ENCODE measurements at regions not wholly inside any gene's neighbourhood (a gene's known extent, or its start where the extent isn't known, plus 50 kb on each side); places are given as distances from the start of the nearest gene placed in this dataset.
A peak's percentile ranks its signal among the peaks of the same experiment; 100 is the strongest.

- TF ChIP-seq, protein P1, sequence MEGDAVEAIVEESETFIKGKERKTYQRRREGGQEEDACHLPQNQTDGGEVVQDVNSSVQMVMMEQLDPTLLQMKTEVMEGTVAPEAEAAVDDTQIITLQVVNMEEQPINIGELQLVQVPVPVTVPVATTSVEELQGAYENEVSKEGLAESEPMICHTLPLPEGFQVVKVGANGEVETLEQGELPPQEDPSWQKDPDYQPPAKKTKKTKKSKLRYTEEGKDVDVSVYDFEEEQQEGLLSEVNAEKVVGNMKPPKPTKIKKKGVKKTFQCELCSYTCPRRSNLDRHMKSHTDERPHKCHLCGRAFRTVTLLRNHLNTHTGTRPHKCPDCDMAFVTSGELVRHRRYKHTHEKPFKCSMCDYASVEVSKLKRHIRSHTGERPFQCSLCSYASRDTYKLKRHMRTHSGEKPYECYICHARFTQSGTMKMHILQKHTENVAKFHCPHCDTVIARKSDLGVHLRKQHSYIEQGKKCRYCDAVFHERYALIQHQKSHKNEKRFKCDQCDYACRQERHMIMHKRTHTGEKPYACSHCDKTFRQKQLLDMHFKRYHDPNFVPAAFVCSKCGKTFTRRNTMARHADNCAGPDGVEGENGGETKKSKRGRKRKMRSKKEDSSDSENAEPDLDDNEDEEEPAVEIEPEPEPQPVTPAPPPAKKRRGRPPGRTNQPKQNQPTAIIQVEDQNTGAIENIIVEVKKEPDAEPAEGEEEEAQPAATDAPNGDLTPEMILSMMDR (IDR thresholded peaks at IDR 0.05) = no peak
- no peak for TF ChIP-seq POLR2A (IDR thresholded peaks at IDR 0.05)
- H3K36me3 ChIP-seq = no peaks in the 10 kb centered on the region
- no peaks in the 10 kb centered on the region for H3K27me3 ChIP-seq
- intact Hi-C loops (cut with DNase I) = no loop called here
- H3K4me1 ChIP-seq = no peaks in the 10 kb centered on the region
- no peak overlapping the region for H3K4me3 ChIP-seq
- 81 to 92% (median 89%) methylated on average over 1 of the region's 1 CpG for WGBS, 4 donors
- no peak overlapping the region for H3K27ac ChIP-seq
- no peaks in the 10 kb centered on the region for H3K9me3 ChIP-seq
- ATAC-seq (no peak), DNase-seq (no peak)
Measured at GRCh38 chr14:83207550-83207949, 1673.9 kb upstream of the SEL1L start.

DNA sequence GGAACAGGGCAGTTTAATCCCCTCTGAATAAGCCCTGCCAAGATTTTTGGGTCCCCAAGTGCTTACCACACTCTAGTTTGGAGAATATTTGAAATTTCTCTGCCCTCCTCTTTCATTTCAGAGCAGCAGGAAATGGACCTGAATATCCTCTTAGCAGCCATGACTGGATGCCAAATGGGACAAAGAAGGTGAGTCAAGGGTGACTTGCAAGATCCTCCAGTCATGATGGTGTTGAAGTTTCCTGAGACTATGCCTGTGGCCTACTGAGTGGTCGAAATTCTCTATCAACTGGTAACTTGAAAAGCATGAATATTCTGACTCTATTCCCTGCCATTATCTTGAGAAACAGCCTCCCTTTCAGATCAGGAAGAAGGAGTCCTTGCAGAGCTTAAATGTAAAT, 1674.7 kb upstream of the SEL1L start:
- H3K9me3 ChIP-seq = no peaks in the 10 kb centered on the region
- H3K36me3 ChIP-seq = no peaks in the 10 kb centered on the region
- no peaks in the 10 kb centered on the region for H3K27me3 ChIP-seq
- DNase-seq = no peak
- H3K27ac ChIP-seq = no peak overlapping the region
- WGBS, 4 donors = 43 to 69% (median 54%) methylated on average over 1 of the region's 1 CpG
- no peak overlapping the region for H3K4me3 ChIP-seq
- TF ChIP-seq, protein P1 (IDR thresholded peaks at IDR 0.05) = no peak
- no peak for TF ChIP-seq POLR2A (IDR thresholded peaks at IDR 0.05)
- ATAC-seq = no peak
- H3K4me1 ChIP-seq = no peaks in the 10 kb centered on the region
- intact Hi-C loops (cut with DNase I) = no loop called here

DNA sequence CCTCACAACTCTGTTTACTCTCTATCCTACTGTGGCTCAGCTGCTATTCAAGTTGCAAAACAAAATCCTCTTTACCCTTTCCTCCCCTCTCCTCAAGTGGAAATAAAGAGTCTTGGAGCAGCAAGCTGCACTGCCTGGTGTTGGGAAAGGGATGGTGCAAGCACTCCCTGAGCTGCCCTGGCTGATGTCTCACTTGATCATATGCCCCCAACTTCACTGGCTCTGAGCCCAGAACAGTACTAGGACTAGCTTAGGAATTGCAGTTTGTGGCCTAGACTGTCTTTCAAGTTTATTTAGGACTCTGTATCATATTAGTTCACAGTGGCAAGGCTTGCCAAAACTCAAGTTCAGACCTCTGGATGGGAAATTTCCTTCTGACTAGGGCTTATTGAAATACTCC, 1683.8 kb upstream of the SEL1L start:
- intact Hi-C loops (cut with DNase I) = no loop called here
- peak in 1 of 4 donors; percentile 32 for ATAC-seq
- no peaks in the 10 kb centered on the region for H3K36me3 ChIP-seq

DNA sequence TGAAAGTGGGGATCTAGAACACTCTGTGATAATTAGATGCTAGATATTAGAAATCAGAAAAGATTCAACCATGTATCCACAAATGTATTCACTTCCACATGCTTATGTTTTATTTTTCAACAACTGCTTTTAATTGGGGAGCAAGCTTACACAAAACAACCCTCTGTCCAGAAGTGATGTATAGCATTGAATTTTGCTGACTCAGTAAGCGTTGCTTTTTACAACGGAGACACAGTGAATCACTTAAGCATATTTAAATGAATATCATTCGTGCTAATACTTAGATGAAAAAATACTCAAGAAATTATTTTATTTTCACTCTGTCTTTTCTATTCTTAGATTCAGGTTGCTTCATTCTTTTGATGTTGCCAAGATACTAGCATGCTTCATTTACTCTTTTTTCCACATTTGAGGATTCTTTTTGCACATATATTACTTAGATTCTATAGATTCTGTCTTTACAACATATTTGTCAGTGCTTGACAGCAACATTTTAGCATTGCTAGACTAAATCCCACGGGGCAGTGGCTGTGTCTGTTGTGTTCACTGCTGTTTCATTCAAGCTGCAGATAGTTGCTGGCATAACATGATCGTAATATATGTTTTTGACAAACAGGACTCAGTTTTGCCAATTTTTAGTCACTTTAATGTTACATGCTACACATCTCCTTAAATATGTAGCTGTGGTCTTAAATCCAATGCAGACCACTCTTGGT, 1714.4 kb upstream of the SEL1L start:
- ATAC-seq (no peak), DNase-seq (no peak)
- intact Hi-C loops (cut with DNase I) = no loop called here
- H3K4me1 ChIP-seq = peaks cover 0 to 2% (median 0%) of the 10 kb centered on the region in 12 donors
- 73 to 79% (median 78%) methylated on average over 5 of the region's 5 CpGs for WGBS, 4 donors
- peaks cover 0 to 6% (median 0%) of the 10 kb centered on the region in 12 donors for H3K9me3 ChIP-seq
- no peak for TF ChIP-seq POLR2A (IDR thresholded peaks at IDR 0.05)
- TF ChIP-seq, protein P1 (IDR thresholded peaks at IDR 0.05) = no peak
- H3K36me3 ChIP-seq = no peaks in the 10 kb centered on the region
- H3K27me3 ChIP-seq = no peaks in the 10 kb centered on the region
- H3K4me3 ChIP-seq = no peak overlapping the region
- no peak overlapping the region for H3K27ac ChIP-seq

More for the DNA sequence above, 1683.8 kb upstream of the SEL1L start:
- H3K27ac ChIP-seq = no peak overlapping the region
- no peak overlapping the region for H3K4me3 ChIP-seq
- TF ChIP-seq, protein P1 (IDR thresholded peaks at IDR 0.05) = no peak
- no peak for TF ChIP-seq POLR2A (IDR thresholded peaks at IDR 0.05)
- no peak for DNase-seq
- no peaks in the 10 kb centered on the region for H3K9me3 ChIP-seq
- no peaks in the 10 kb centered on the region for H3K4me1 ChIP-seq
- H3K27me3 ChIP-seq = no peaks in the 10 kb centered on the region
